ENCODE measurements at regions not wholly inside any gene's neighbourhood (a gene's known extent, or its start where the extent isn't known, plus 50 kb on each side); places are given as distances from the start of the nearest gene placed in this dataset.

- DNase-seq (ENCODE audit: low read depth in 1 of 2, low spot score in 1 of 2) (no peak), FAIRE-seq (no peak), ATAC-seq (no peak)
- H3K4me3 ChIP-seq, result no peak overlapping the region
- H3K4me1 ChIP-seq, result no peaks in the 10 kb centered on the region
- ChIA-PET CTCF (interaction anchor here (0.6 kb wide), 1 partner anchor 870 kb away, joined by 3 read pairs; no protein-coding TSS in a partner anchor), POLR2A (no interaction called here)
- H3K4me2 ChIP-seq, result no peak overlapping the region
- WGBS (ENCODE audit: missing lambda C conversion rate), result 63% methylated on average over 1 of the region's 1 CpG
- H3K27ac ChIP-seq, result no peak overlapping the region
- TF ChIP-seq TP53 (CRISPR knock-in tag; IDR thresholded peaks at IDR 0.05) (no peak), ZNF302 (CRISPR knock-in tag; IDR thresholded peaks at IDR 0.05) (no peak), REST (IDR thresholded peaks at IDR 0.05) (no peak), BHLHE40 (IDR thresholded peaks at IDR 0.05; ENCODE audit: low read depth, low read length) (no peak), NPAS2 (CRISPR knock-in tag; IDR thresholded peaks at IDR 0.05; ENCODE audit: borderline replicate concordance) (no peak), FOSB (CRISPR knock-in tag; IDR thresholded peaks at IDR 0.05) (no peak), CTCF (IDR thresholded peaks at IDR 0.05) (no peak), MYC (IDR thresholded peaks at IDR 0.05; ENCODE audit: borderline replicate concordance, low read length) (no peak), JUN (IDR thresholded peaks at IDR 0.05) (no peak), EHF (CRISPR knock-in tag; IDR thresholded peaks at IDR 0.05) (no peak), MAX (IDR thresholded peaks at IDR 0.05) (no peak), CHD4 (IDR thresholded peaks at IDR 0.05; ENCODE audit: borderline replicate concordance) (no peak), RCOR1 (IDR thresholded peaks at IDR 0.05; ENCODE audit: low read depth, low read length) (no peak), RAD21 (conservative IDR thresholded peaks at IDR 0.05 in 1 of 2, IDR thresholded peaks at IDR 0.05 in 1 of 2) (no peak)
- TF ChIP-seq, protein P1, sequence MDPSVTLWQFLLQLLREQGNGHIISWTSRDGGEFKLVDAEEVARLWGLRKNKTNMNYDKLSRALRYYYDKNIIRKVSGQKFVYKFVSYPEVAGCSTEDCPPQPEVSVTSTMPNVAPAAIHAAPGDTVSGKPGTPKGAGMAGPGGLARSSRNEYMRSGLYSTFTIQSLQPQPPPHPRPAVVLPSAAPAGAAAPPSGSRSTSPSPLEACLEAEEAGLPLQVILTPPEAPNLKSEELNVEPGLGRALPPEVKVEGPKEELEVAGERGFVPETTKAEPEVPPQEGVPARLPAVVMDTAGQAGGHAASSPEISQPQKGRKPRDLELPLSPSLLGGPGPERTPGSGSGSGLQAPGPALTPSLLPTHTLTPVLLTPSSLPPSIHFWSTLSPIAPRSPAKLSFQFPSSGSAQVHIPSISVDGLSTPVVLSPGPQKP (IDR thresholded peaks at IDR 0.05; ENCODE audit: low read depth, low read length), result no peak
- TF ChIP-seq, protein P2, sequence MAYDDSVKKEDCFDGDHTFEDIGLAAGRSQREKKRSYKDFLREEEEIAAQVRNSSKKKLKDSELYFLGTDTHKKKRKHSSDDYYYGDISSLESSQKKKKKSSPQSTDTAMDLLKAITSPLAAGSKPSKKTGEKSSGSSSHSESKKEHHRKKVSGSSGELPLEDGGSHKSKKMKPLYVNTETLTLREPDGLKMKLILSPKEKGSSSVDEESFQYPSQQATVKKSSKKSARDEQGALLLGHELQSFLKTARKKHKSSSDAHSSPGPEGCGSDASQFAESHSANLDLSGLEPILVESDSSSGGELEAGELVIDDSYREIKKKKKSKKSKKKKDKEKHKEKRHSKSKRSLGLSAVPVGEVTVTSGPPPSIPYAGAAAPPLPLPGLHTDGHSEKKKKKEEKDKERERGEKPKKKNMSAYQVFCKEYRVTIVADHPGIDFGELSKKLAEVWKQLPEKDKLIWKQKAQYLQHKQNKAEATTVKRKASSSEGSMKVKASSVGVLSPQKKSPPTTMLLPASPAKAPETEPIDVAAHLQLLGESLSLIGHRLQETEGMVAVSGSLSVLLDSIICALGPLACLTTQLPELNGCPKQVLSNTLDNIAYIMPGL (CRISPR knock-in tag; IDR thresholded peaks at IDR 0.05; ENCODE audit: borderline replicate concordance), result no peak
- no peaks in the 10 kb centered on the region; the same call in 2 of the 3 replicates for H3K9me3 ChIP-seq
Measured at GRCh38 chr1:219114014-219114413, 59.7 kb upstream of the LYPLAL1 start.

DNA sequence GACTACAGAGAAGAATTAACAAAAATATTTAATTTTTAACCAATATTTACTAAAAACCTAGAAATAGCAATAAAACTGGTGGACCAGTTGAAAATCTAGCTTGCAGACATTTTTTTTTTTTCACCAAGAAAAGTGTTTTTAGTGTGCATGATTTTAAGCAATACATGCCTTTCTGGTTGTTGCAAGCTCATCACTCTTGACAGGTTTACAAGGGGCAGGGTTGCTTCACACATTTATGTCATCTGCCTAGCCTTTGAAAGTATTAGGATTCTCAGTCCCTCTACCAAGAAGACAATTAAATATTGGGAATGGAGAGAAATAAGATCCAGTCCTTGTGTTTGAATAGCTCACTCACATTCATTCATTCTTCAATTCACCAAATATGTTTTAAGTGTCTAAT lies 53.8 kb upstream of the LYPLAL1 start:
- ChIA-PET POLR2A (interaction anchor here (0.7 to 1.2 kb wide), 2 partner anchors 51 to 54 kb away, joined by 3 read pairs; partner anchors contain the start of gene LYPLAL1), CTCF (interaction anchor here (0.5 to 0.6 kb wide), 2 partner anchors 10 to 815 kb away, joined by 3 to 4 read pairs; no protein-coding TSS in a partner anchor)
- Histone ChIP-seq H3K4me1 (peaks cover 14% of the 10 kb centered on the region; the same call in 2 of the 3 replicates), H3K27ac (0 out of 6 replicates have a peak overlapping the region, but pooled peaks of 1 of the 2 experiments have one; percentile 16), H3K4me2 (no peak overlapping the region), H3K9me3 (no peaks in the 10 kb centered on the region), H3K4me3 (no peak overlapping the region)
- peak in 1 of 2 experiments; percentile 16 for DNase-seq (ENCODE audit: low read depth in 1 of 2, low spot score in 1 of 2)
- no peak for FAIRE-seq
- TF ChIP-seq CEBPB (IDR thresholded peaks at IDR 0.05), result peak in 1 of 2 experiments; percentile 37; a peak in 1 of 4 replicates
- TF ChIP-seq FOXS1 (CRISPR knock-in tag; IDR thresholded peaks at IDR 0.05), result no peak
- no peak for ATAC-seq
